ENCODE measurements at regions not wholly inside any gene's neighbourhood (a gene's known extent, or its start where the extent isn't known, plus 50 kb on each side); places are given as distances from the start of the nearest gene placed in this dataset.

DNA sequence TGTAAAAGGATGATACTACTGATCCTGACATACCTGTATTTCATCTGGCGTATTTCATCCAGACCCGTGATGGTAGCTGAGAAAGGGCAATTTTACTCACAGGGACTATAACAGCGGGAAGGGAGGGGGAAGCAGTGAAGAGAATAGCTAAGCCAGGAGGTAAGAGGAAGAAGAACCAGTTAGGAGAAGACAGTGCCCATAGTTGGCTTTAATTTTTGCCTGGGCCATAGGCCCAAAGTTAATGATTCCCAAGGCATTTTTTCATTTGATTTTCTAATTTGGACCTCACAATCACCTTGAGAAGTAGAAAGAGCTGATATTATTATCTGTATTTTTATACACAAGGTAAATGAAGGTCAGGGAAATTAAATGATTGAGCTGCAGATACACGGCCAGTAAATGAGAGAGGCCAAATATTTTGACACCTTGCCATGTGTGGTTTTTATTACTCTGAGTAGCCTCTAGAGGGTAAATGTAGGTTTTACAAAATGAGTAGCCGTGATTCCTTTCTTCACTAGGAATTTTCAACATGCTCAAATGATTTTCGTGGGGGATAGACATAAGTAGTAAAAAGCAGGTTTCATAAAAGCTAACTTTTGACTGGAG is 382.2 kb downstream of the FUT8 start:
- no peak overlapping the region for H3K4me3 ChIP-seq
- no peaks in the 10 kb centered on the region for H3K9me3 ChIP-seq
- H3K36me3 ChIP-seq = no peaks in the 10 kb centered on the region
- no peaks in the 10 kb centered on the region for H3K4me1 ChIP-seq
- no peaks in the 10 kb centered on the region for H3K27me3 ChIP-seq
- no peak for DNase-seq
- no peak for TF ChIP-seq POLR2A (IDR thresholded peaks at IDR 0.05)
- TF ChIP-seq, protein P1, sequence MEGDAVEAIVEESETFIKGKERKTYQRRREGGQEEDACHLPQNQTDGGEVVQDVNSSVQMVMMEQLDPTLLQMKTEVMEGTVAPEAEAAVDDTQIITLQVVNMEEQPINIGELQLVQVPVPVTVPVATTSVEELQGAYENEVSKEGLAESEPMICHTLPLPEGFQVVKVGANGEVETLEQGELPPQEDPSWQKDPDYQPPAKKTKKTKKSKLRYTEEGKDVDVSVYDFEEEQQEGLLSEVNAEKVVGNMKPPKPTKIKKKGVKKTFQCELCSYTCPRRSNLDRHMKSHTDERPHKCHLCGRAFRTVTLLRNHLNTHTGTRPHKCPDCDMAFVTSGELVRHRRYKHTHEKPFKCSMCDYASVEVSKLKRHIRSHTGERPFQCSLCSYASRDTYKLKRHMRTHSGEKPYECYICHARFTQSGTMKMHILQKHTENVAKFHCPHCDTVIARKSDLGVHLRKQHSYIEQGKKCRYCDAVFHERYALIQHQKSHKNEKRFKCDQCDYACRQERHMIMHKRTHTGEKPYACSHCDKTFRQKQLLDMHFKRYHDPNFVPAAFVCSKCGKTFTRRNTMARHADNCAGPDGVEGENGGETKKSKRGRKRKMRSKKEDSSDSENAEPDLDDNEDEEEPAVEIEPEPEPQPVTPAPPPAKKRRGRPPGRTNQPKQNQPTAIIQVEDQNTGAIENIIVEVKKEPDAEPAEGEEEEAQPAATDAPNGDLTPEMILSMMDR (IDR thresholded peaks at IDR 0.05) = no peak
- no peak overlapping the region for H3K27ac ChIP-seq
- intact Hi-C loops (cut with DNase I; ENCODE audit: low total_unique reads) = no loop called here

DNA sequence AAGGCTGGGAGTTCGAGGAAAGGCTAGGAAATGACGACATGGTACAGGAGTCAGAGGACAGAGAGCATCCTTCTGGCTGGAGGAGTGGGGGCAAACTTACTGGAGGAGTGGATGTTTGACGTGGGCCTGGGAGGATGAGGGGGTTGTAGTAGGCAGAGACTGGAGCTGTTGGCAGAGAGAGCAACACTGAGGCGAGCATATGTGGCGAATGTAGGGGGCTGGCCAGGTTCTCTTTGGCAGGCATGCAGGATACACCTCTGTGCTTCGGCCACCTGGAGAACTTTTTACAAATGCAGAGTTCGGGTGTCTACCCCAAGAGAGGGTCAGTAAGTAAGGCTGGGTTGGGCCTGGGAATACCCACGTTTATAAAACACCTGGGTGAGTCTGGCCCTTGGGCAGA is 385.7 kb downstream of the FUT8 start:
- Histone ChIP-seq H3K36me3 (no peaks in the 10 kb centered on the region), H3K4me1 (no peaks in the 10 kb centered on the region), H3K27me3 (no peaks in the 10 kb centered on the region), H3K9me3 (no peaks in the 10 kb centered on the region), H3K27ac (no peak overlapping the region), H3K4me3 (no peak overlapping the region)
- intact Hi-C loops (cut with DNase I; ENCODE audit: low total_unique reads) = no loop called here
- DNase-seq = no peak
- TF ChIP-seq, protein P1 (IDR thresholded peaks at IDR 0.05) = no peak
- TF ChIP-seq POLR2A (IDR thresholded peaks at IDR 0.05) = no peak

DNA sequence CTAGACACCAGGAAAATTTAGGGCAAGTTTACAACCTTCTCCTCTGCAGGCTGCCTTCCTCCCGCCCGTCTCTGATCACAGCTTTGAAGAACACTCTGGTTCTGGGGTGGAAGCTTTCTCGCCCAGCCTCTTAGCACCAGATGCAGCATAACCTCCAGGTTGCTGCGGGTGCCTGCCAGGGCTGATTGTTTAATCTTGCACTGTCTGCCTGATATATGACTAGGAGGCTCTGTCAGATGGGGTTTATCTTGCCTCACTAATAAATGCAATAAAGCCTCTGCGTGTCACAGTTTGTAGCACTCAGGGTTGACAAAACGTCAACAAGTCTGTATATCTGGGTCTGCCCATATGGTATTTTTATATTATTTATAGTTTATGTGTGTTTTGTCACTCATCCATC is 388.2 kb downstream of the FUT8 start:
- TF ChIP-seq, protein P1 (IDR thresholded peaks at IDR 0.05) = no peak
- intact Hi-C loops (cut with DNase I; ENCODE audit: low total_unique reads) = no loop called here
- H3K4me1 ChIP-seq = no peaks in the 10 kb centered on the region

DNA sequence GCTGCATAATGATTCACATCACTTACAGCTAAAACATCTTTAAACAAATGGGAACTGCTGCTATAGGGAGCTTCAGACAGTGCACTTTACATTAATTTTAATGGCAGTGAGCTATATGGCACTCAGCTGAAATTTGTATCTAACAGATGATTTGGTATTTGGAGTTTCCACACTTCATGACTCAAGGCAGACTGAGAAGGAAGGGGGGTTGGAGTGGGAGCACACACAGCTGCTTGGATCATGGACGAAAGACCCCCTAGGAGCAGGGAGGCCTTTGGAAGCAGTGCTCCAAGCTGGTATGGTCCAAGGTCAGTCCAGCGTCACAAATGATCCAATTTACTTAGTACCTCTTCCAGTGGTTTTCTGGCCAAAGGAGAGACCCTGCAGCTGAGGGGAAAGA is 389.7 kb downstream of the FUT8 start:
- no peaks in the 10 kb centered on the region for H3K4me1 ChIP-seq
- no peak for DNase-seq
- no peak overlapping the region for H3K4me3 ChIP-seq
- intact Hi-C loops (cut with DNase I; ENCODE audit: low total_unique reads) = no loop called here
- TF ChIP-seq POLR2A (IDR thresholded peaks at IDR 0.05) = no peak
- TF ChIP-seq, protein P1 (IDR thresholded peaks at IDR 0.05) = no peak
- no peaks in the 10 kb centered on the region for H3K9me3 ChIP-seq
- H3K36me3 ChIP-seq = no peaks in the 10 kb centered on the region
- no peaks in the 10 kb centered on the region for H3K27me3 ChIP-seq
- no peak overlapping the region for H3K27ac ChIP-seq

More for the DNA sequence above, 388.2 kb downstream of the FUT8 start:
- H3K27ac ChIP-seq = no peak overlapping the region
- no peak overlapping the region for H3K4me3 ChIP-seq
- no peaks in the 10 kb centered on the region for H3K27me3 ChIP-seq
- no peak for DNase-seq
- no peaks in the 10 kb centered on the region for H3K36me3 ChIP-seq
- no peaks in the 10 kb centered on the region for H3K9me3 ChIP-seq

DNA sequence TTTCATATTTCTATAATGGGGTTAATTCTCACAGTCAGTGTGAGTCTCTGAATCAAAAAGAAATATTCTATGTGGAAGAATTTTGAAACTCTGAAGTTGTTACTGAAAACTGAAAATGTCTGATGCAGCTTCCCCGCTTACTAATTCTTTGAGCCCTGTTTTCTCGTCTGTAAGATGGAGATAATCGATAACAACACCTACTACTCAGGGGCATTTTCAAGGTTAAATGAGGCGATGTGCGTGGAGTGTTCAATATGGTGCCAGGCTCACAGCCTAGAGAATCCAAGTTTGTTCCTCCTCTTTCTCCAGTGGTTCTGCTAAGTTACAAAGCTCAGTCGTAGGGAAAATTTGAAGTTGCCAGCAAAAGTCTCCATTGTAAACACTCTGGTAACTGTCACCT is 391.4 kb downstream of the FUT8 start:
- DNase-seq = no peak
- intact Hi-C loops (cut with DNase I; ENCODE audit: low total_unique reads) = no loop called here
- Histone ChIP-seq H3K4me1 (no peaks in the 10 kb centered on the region), H3K27ac (no peak overlapping the region), H3K27me3 (no peaks in the 10 kb centered on the region), H3K4me3 (no peak overlapping the region), H3K36me3 (no peaks in the 10 kb centered on the region), H3K9me3 (no peaks in the 10 kb centered on the region)
- TF ChIP-seq, protein P1 (IDR thresholded peaks at IDR 0.05) = no peak
- no peak for TF ChIP-seq POLR2A (IDR thresholded peaks at IDR 0.05)

Measured in uterus (tissue), 3 donors.